Mesenchymal stem cell (in vitro differentiated cells and primary cell): ENCODE measurements at regions not wholly inside any gene's neighbourhood (a gene's known extent, or its start where the extent isn't known, plus 50 kb on each side); places are given as distances from the start of the nearest gene placed in this dataset.

Source experiments
- DNase-seq: peaks from one replicate; pipeline ENCODE4 v3.0.0-alpha.2; 2013
- H2AFZ ChIP-seq: one replicate; pipeline ENCODE4 v1.6.1; 2013; ENCODE audit warnings: low read depth, mild to moderate bottlenecking, control low read depth, inconsistent platforms, low read length, moderate library complexity
- H2AK5ac ChIP-seq: 2 replicates; pipeline ENCODE4 v1.6.1; 2013; ENCODE audit warnings: low read length, moderate library complexity, mild to moderate bottlenecking, inconsistent platforms; ENCODE audit not compliant: severe bottlenecking
- H2BK120ac ChIP-seq: one replicate; pipeline ENCODE4 v1.6.1; 2013; ENCODE audit warnings: low read depth, mild to moderate bottlenecking, inconsistent platforms, low read length, moderate library complexity
- H2BK12ac ChIP-seq, 2 experiments: one replicate each; pipeline ENCODE4 v1.6.1; 2013; ENCODE audit warnings: inconsistent platforms in 2 of 2, low read length in 2 of 2, mild to moderate bottlenecking in 2 of 2, moderate library complexity in 2 of 2, control low read depth in 1 of 2
- H2BK15ac ChIP-seq: one replicate; pipeline ENCODE4 v1.6.1; 2013; ENCODE audit warnings: mild to moderate bottlenecking, low read depth, inconsistent platforms; ENCODE audit not compliant: poor library complexity, severe bottlenecking
- H2BK5ac ChIP-seq: 2 replicates; pipeline ENCODE4 v1.6.1; 2013; ENCODE audit warnings: low read depth, mild to moderate bottlenecking, low read length, control low read depth, inconsistent platforms; ENCODE audit not compliant: poor library complexity, severe bottlenecking
- H3K14ac ChIP-seq, 2 experiments: one replicate each; pipeline ENCODE4 v1.6.1; 2013; ENCODE audit warnings: inconsistent platforms in 2 of 2, low read length in 2 of 2, control low read depth in 1 of 2, mild to moderate bottlenecking in 1 of 2, moderate library complexity in 1 of 2
- H3K18ac ChIP-seq, 2 experiments: one replicate each; pipeline ENCODE4 v1.6.1; 2013; ENCODE audit warnings: inconsistent platforms in 2 of 2, low read length in 2 of 2, control low read depth in 1 of 2, low read depth in 1 of 2, mild to moderate bottlenecking in 1 of 2
- H3K23ac ChIP-seq, 2 experiments: one replicate each; pipeline ENCODE4 v1.6.1; 2013; ENCODE audit warnings: inconsistent platforms in 2 of 2, low read length in 2 of 2, mild to moderate bottlenecking in 2 of 2, moderate library complexity in 2 of 2, control low read depth in 1 of 2
- H3K27ac ChIP-seq: 2 replicates; pipeline ENCODE4 v1.5.1; 2013; ENCODE audit warnings: mild to moderate bottlenecking, moderate library complexity, low read length, control low read depth, inconsistent platforms; ENCODE audit not compliant: poor library complexity, severe bottlenecking
- H3K27me3 ChIP-seq, 2 experiments: 2 replicates each; pipeline versions ENCODE4 v1.6.1 to v1.7.0; 2013; ENCODE audit warnings: low read length in 2 of 2, mild to moderate bottlenecking in 2 of 2, moderate library complexity in 2 of 2, control low read depth in 1 of 2, inconsistent platforms in 1 of 2; ENCODE audit not compliant: control insufficient read depth in 1 of 2, insufficient read depth in 1 of 2
- H3K36me3 ChIP-seq, 2 experiments: 2 replicates each; pipeline versions ENCODE4 v1.6.1 to v1.7.0; 2013; ENCODE audit warnings: low read length in 2 of 2, control low read depth in 1 of 2, inconsistent platforms in 1 of 2, low read depth in 1 of 2, mild to moderate bottlenecking in 1 of 2; ENCODE audit not compliant: insufficient read depth in 2 of 2, control insufficient read depth in 1 of 2
- H3K4ac ChIP-seq, 2 experiments: one replicate each; pipeline ENCODE4 v1.6.1; 2013; ENCODE audit warnings: inconsistent platforms in 2 of 2, low read length in 2 of 2, mild to moderate bottlenecking in 2 of 2, moderate library complexity in 2 of 2, control low read depth in 1 of 2, low read depth in 1 of 2
- H3K4me1 ChIP-seq: 2 replicates; pipeline ENCODE4 v1.6.1; 2013; ENCODE audit warnings: low read depth, low read length, control low read depth; ENCODE audit not compliant: control insufficient read depth, insufficient read depth
- H3K4me2 ChIP-seq: 2 replicates; pipeline ENCODE4 v1.6.1; 2013; ENCODE audit warnings: low read length, mild to moderate bottlenecking, inconsistent platforms; ENCODE audit not compliant: poor library complexity, severe bottlenecking
- H3K4me3 ChIP-seq, 2 experiments: 2 replicates each; pipeline versions ENCODE4 v1.5.1 to v1.7.0; 2013; ENCODE audit warnings: low read length in 2 of 2, mild to moderate bottlenecking in 2 of 2, control low read depth in 1 of 2, low read depth in 1 of 2; ENCODE audit not compliant: insufficient read depth in 1 of 2
- H3K79me1 ChIP-seq: replicated peaks from 2 replicates; pipeline ENCODE4 v1.6.1; 2013; ENCODE audit warnings: mild to moderate bottlenecking, control low read depth, low read length, inconsistent platforms; ENCODE audit not compliant: poor library complexity, severe bottlenecking
- H3K9ac ChIP-seq: 2 replicates; pipeline ENCODE4 v1.7.0; 2013; ENCODE audit warnings: mild to moderate bottlenecking, low read length, moderate library complexity
- H3K9me3 ChIP-seq: 2 replicates; pipeline ENCODE4 v1.7.0; 2013; ENCODE audit warnings: mild to moderate bottlenecking, low read length; ENCODE audit not compliant: control insufficient read depth
- H4K8ac ChIP-seq: one replicate; pipeline ENCODE4 v1.6.1; 2013; ENCODE audit warnings: inconsistent platforms, mild to moderate bottlenecking, low read length, moderate library complexity
- H4K91ac ChIP-seq: one replicate; pipeline ENCODE4 v1.6.1; 2013; ENCODE audit warnings: mild to moderate bottlenecking, low read length, inconsistent platforms
- WGBS: methylation state at CpG from one replicate; pipeline ENCODE4 v1.1.7; 2013; ENCODE audit warnings: mixed read lengths; 5-methylcytosine and 5-hydroxymethylcytosine counted together

- no peak overlapping the region for H3K14ac ChIP-seq
- H3K9ac ChIP-seq, result no peak overlapping the region
- H3K23ac ChIP-seq, result no peak overlapping the region
- no peak overlapping the region for H4K91ac ChIP-seq
- no peak overlapping the region for H2BK120ac ChIP-seq
- DNase-seq, result peak; percentile 50
- H3K4me3 ChIP-seq, result no peak overlapping the region
- H3K79me1 ChIP-seq, result no peaks in the 10 kb centered on the region
- no peak overlapping the region for H3K18ac ChIP-seq
- H3K27ac ChIP-seq, result no peak overlapping the region
- H3K36me3 ChIP-seq, result no peaks in the 10 kb centered on the region
- H3K4me2 ChIP-seq, result no peak overlapping the region
- no CpG with 5 or more reads among the region's 3 CpGs for WGBS
- no peaks in the 10 kb centered on the region for H3K4me1 ChIP-seq
- H2AK5ac ChIP-seq, result no peak overlapping the region
- H2AFZ ChIP-seq, result no peak overlapping the region
- no peak overlapping the region for H3K4ac ChIP-seq
- no peak overlapping the region for H2BK12ac ChIP-seq
- no peak overlapping the region for H2BK15ac ChIP-seq
- H3K9me3 ChIP-seq, result no peaks in the 10 kb centered on the region
- H2BK5ac ChIP-seq, result no peak overlapping the region
- no peaks in the 10 kb centered on the region for H3K27me3 ChIP-seq
- H4K8ac ChIP-seq, result no peak overlapping the region
Observed at GRCh38 chr7:13097499-13097898, 410.1 kb downstream of the ARL4A start.

GRCh38 chr7:13098161-13098560, 410.7 kb downstream of the ARL4A start:
- Histone ChIP-seq H2AK5ac (no peak overlapping the region), H3K14ac (no peak overlapping the region), H3K27me3 (no peaks in the 10 kb centered on the region), H2BK15ac (no peak overlapping the region), H3K18ac (peak overlapping the region in 1 of 2 experiments; percentile 28), H3K9me3 (no peaks in the 10 kb centered on the region), H3K4ac (no peak overlapping the region), H3K36me3 (no peaks in the 10 kb centered on the region), H3K4me3 (no peak overlapping the region), H2BK5ac (no peak overlapping the region), H4K91ac (no peak overlapping the region), H3K4me1 (no peaks in the 10 kb centered on the region), H3K23ac (no peak overlapping the region), H2BK120ac (peak overlapping the region; percentile 34), H2BK12ac (no peak overlapping the region), H3K4me2 (no peak overlapping the region), H3K27ac (no peak overlapping the region), H4K8ac (no peak overlapping the region), H2AFZ (no peak overlapping the region), H3K79me1 (no peaks in the 10 kb centered on the region), H3K9ac (no peak overlapping the region)
- WGBS, result 79% methylated on average over 4 of the region's 4 CpGs
- no peak for DNase-seq

- Histone ChIP-seq H4K91ac (no peak overlapping the region), H4K8ac (no peak overlapping the region), H2AK5ac (no peak overlapping the region), H2AFZ (no peak overlapping the region), H3K23ac (no peak overlapping the region), H3K4me2 (no peak overlapping the region), H3K9me3 (no peaks in the 10 kb centered on the region), H2BK15ac (no peak overlapping the region), H3K14ac (no peak overlapping the region), H3K27me3 (no peaks in the 10 kb centered on the region), H3K4me3 (no peak overlapping the region), H3K79me1 (no peaks in the 10 kb centered on the region), H2BK5ac (no peak overlapping the region), H3K9ac (no peak overlapping the region), H3K27ac (no peak overlapping the region), H2BK120ac (no peak overlapping the region), H2BK12ac (no peak overlapping the region), H3K4me1 (no peaks in the 10 kb centered on the region), H3K4ac (no peak overlapping the region), H3K36me3 (no peaks in the 10 kb centered on the region), H3K18ac (no peak overlapping the region)
- peak; percentile 37 for DNase-seq
- WGBS, result 40% methylated on average over 4 of the region's 5 CpGs
Observed at GRCh38 chr7:13099154-13099795, 411.8 kb downstream of the ARL4A start.

- H3K18ac ChIP-seq, result no peak overlapping the region
- no peak overlapping the region for H3K4me3 ChIP-seq
- H3K27ac ChIP-seq, result no peak overlapping the region
- H2BK5ac ChIP-seq, result no peak overlapping the region
- DNase-seq, result no peak
- no peak overlapping the region for H3K4me2 ChIP-seq
- no peak overlapping the region for H3K9ac ChIP-seq
- no peak overlapping the region for H4K91ac ChIP-seq
- no peaks in the 10 kb centered on the region for H3K9me3 ChIP-seq
- H2BK120ac ChIP-seq, result no peak overlapping the region
- no peaks in the 10 kb centered on the region for H3K27me3 ChIP-seq
- H3K79me1 ChIP-seq, result no peaks in the 10 kb centered on the region
- no peaks in the 10 kb centered on the region for H3K4me1 ChIP-seq
- H2BK15ac ChIP-seq, result no peak overlapping the region
- H2BK12ac ChIP-seq, result no peak overlapping the region
- no peaks in the 10 kb centered on the region for H3K36me3 ChIP-seq
- no peak overlapping the region for H3K23ac ChIP-seq
- H4K8ac ChIP-seq, result no peak overlapping the region
- no peak overlapping the region for H2AK5ac ChIP-seq
- H3K14ac ChIP-seq, result no peak overlapping the region
- no peak overlapping the region for H2AFZ ChIP-seq
- no CpG with 5 or more reads among the region's 1 CpG for WGBS
- no peak overlapping the region for H3K4ac ChIP-seq
Observed at GRCh38 chr7:13104128-13104527, 416.7 kb downstream of the ARL4A start.
